ENCODE measurements at regions not wholly inside any gene's neighbourhood (a gene's known extent, or its start where the extent isn't known, plus 50 kb on each side); places are given as distances from the start of the nearest gene placed in this dataset.

DNA sequence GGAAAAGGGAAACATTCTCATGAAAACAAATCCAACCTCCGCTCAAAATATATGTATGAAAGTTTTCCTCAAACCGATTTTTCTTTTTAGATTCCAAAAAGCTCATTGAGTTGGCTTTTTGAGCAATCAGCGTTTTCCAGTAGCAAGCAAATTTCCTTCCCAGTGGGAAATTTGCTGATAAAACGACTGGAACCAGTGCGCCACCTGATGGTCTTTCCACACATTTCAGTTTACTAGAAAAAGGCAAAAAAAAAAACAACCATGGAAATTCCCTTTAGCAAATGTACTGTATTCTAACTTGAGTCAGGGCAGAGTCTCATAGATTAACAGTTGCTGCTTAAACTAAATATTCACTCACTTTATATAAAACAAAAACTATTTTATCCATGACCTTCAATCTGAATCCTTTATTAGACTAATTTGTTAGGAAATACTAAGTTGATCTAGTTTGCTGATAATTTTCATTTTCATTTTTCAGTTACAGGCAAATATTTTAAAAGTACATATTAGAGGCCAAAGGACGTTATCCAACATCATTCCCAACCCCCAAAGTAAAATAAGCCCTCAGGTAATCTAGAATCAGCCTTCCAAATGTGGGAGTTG, 271.5 kb downstream of the FOXA2 start:
- Histone ChIP-seq H4K20me1 (no peaks in the 10 kb centered on the region), H3K4me1 (peaks cover 0 to 5% (median 2%) of the 10 kb centered on the region in 10 experiments; a peak in 6 of 20 replicates), H3K4me2 (no peak overlapping the region), H3K36me3 (no peaks in the 10 kb centered on the region), H3K9me3 (replicated peaks in 1 of 11) (no peaks in the 10 kb centered on the region), H3K9ac (no peak overlapping the region), H3K27me3 (no peaks in the 10 kb centered on the region), H3K27ac (no peak overlapping the region), H3K4me3 (no peak overlapping the region)
- TF ChIP-seq Cebpa-rat (IDR thresholded peaks at IDR 0.05), result no peak

DNA sequence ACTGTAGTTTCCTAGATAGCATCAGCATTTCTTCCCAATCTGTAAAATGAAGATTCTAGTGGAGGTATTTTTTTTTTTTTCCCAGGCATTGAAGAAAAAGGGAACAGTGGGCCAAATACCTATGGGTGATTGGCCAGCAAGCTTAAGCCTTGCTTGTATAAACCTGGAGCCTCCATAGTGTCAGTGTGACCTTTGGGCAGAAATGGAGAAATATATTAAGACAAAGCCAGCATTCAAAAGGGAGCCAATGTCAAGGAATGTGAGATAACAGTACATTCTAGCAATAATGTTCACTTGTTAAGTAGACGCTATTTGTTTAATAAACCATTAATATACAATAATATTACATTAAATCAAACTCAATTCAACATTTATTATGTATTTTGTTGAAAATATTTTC, 275.4 kb downstream of the FOXA2 start:
- H3K27ac ChIP-seq, result no peak overlapping the region
- TF ChIP-seq Cebpa-rat (IDR thresholded peaks at IDR 0.05), result no peak

DNA sequence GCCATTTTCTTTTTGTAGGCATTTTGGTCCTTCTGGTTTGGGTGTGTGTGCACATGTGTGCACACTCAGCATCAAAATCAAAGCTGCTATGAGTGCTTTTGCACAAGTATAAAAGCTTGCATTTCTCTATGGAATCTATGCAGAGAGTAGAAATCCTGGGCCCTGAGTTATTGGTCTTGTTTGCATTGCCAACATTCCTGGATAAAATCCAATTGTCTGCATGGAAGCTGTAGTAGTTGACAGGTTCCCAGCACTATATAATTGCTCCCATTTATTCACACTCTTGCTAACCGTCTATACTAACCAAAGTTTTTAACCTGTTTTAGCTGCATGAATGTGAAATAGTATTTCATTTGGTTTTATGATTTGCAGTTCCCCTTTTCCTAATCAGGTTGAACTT, 277.0 kb downstream of the FOXA2 start:
- no peaks in the 10 kb centered on the region for H3K36me3 ChIP-seq
- H3K27me3 ChIP-seq, result no peaks in the 10 kb centered on the region
- H3K4me2 ChIP-seq, result no peak overlapping the region
- no peak overlapping the region for H3K9ac ChIP-seq
- no peak for TF ChIP-seq Cebpa-rat (IDR thresholded peaks at IDR 0.05)
- no peak overlapping the region for H3K4me3 ChIP-seq
- no peak overlapping the region for H3K27ac ChIP-seq
- no peaks in the 10 kb centered on the region for H4K20me1 ChIP-seq
- no peaks in the 10 kb centered on the region for H3K9me3 ChIP-seq (replicated peaks in 1 of 11)
- H3K4me1 ChIP-seq, result peaks cover 0 to 7% (median 0%) of the 10 kb centered on the region in 10 experiments; a peak in 4 of 20 replicates

More for the DNA sequence above, 275.4 kb downstream of the FOXA2 start:
- no peaks in the 10 kb centered on the region for H3K36me3 ChIP-seq
- no peaks in the 10 kb centered on the region for H4K20me1 ChIP-seq
- H3K27me3 ChIP-seq, result no peaks in the 10 kb centered on the region
- H3K4me3 ChIP-seq, result no peak overlapping the region
- peaks cover 0 to 7% (median 0%) of the 10 kb centered on the region in 10 experiments; a peak in 4 of 20 replicates for H3K4me1 ChIP-seq
- no peak overlapping the region for H3K4me2 ChIP-seq
- no peaks in the 10 kb centered on the region for H3K9me3 ChIP-seq (replicated peaks in 1 of 11)
- H3K9ac ChIP-seq, result no peak overlapping the region

DNA sequence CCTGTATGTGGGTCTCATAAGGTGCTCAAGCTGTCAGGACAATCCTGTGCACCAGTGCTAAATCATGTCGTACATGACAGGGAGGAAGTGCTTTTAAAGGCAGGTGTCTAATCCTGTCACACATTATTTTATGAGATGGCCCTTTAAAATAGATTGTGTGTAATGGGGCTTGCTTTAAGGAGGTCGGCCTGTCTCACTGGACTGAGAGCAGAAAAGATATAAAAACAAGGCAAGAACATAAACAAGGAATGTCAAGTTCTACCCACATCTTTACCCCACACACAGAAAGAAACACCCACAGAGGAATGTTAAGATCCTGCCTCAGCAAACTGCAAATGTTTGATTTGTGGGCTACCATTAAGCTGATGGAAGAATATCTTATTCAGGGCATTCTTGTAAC, 279.0 kb downstream of the FOXA2 start:
- Histone ChIP-seq H3K9me3 (replicated peaks in 1 of 11) (no peaks in the 10 kb centered on the region), H3K9ac (no peak overlapping the region), H3K27ac (no peak overlapping the region), H3K36me3 (no peaks in the 10 kb centered on the region), H3K4me1 (peaks cover 0 to 7% (median 0%) of the 10 kb centered on the region in 10 experiments; a peak in 4 of 20 replicates), H3K27me3 (no peaks in the 10 kb centered on the region), H3K4me3 (no peak overlapping the region), H4K20me1 (no peaks in the 10 kb centered on the region), H3K4me2 (no peak overlapping the region)
- TF ChIP-seq Cebpa-rat (IDR thresholded peaks at IDR 0.05), result no peak

DNA sequence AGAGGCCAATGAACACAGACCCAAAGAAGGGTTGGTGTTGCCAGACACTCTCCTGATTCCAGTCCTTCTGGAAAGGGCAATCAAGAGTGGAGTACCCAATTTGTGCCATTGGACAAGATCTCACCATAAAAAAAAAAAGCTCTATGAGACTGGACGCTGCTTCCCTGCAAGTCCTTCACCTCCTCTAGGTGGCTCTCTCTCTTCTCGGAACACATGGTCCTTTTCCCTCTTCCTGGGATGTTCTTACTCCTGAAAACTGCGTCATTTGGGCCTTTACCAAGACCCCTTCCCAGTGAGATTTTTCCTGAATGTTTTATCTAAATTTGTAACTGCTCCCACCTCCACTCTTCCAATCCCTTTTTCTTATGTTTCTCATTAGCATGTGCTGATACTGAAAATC, 280.8 kb downstream of the FOXA2 start:
- TF ChIP-seq Cebpa-rat (IDR thresholded peaks at IDR 0.05), result no peak
- Histone ChIP-seq H3K4me1 (peaks cover 0 to 7% (median 0%) of the 10 kb centered on the region in 10 experiments; a peak in 4 of 20 replicates), H3K4me3 (no peak overlapping the region), H3K27ac (no peak overlapping the region), H3K9me3 (replicated peaks in 1 of 11) (no peaks in the 10 kb centered on the region), H3K36me3 (no peaks in the 10 kb centered on the region), H3K4me2 (no peak overlapping the region), H3K9ac (no peak overlapping the region), H3K27me3 (no peaks in the 10 kb centered on the region), H4K20me1 (no peaks in the 10 kb centered on the region)

DNA sequence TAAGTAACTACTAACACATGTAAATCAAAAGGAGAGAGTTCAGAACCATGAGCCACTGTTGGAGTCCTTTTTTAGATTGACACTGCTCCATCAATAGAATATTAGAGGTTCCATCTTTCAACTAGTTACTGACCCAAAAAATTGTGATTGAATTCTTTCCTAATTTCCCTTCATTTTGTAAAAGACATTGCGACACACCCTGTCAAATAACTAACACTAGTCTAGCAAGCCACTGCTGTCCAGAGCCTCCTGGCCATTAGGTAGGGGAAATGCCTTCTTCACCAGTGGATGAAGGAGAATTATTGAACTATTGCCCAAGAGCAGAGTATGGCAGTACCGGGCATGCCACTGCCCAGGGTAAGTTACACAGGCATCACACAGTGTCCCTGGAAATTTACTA, 282.3 kb downstream of the FOXA2 start:
- H3K4me3 ChIP-seq, result no peak overlapping the region
- H3K4me2 ChIP-seq, result no peak overlapping the region
- H3K9me3 ChIP-seq (replicated peaks in 1 of 11), result no peaks in the 10 kb centered on the region
- no peaks in the 10 kb centered on the region for H3K36me3 ChIP-seq
- TF ChIP-seq Cebpa-rat (IDR thresholded peaks at IDR 0.05), result peak in 6 of 11 experiments; percentile 14 to 79 (median 50); a peak in 8 of 22 replicates
- peaks cover 0 to 7% (median 0%) of the 10 kb centered on the region in 10 experiments; a peak in 4 of 20 replicates for H3K4me1 ChIP-seq
- no peak overlapping the region for H3K27ac ChIP-seq
- H3K27me3 ChIP-seq, result no peaks in the 10 kb centered on the region
- no peak overlapping the region for H3K9ac ChIP-seq
- H4K20me1 ChIP-seq, result no peaks in the 10 kb centered on the region

DNA sequence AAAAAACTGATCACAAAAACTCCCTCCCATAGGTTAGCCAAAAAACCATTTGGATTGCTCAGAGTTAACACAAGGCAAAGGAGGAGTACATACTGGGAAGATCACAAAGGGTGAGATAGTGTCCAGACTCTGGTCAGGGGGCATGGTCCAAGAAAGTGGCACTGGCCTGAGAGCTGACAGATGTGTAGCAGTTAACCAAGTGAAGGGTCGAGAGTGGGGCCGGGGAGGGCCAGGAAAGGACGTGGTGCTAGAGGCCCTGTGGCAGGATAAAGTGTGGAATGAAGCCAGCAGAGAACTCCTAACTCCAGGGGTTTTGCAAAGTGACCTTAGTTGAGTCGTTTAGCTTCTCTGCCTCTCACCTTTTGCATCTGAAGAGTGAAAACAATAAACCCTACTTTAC, 290.5 kb downstream of the FOXA2 start:
- Histone ChIP-seq H4K20me1 (no peaks in the 10 kb centered on the region), H3K4me2 (no peak overlapping the region), H3K9ac (no peak overlapping the region), H3K9me3 (replicated peaks in 1 of 11) (no peaks in the 10 kb centered on the region), H3K27ac (no peak overlapping the region), H3K4me3 (no peak overlapping the region), H3K27me3 (no peaks in the 10 kb centered on the region), H3K36me3 (no peaks in the 10 kb centered on the region), H3K4me1 (no peaks in the 10 kb centered on the region)
- TF ChIP-seq Cebpa-rat (IDR thresholded peaks at IDR 0.05), result no peak

DNA sequence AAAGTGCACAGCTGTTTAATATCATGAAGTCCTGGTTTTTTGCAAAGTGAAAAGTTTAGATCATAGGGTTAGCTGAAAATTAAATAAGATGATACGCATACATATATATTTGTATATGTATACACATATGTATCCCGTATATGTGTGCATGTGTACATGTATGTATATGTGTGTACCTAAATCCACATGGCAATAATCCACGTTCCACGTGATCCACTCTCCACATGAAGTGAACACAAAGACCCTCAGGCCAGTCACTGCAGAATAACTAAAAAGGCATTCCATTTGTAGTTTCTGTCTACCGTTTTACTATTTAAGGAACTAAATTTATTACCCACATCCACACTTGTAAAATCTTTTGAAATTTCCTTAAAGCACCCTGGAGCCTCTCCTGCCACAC, 294.9 kb downstream of the FOXA2 start:
- Histone ChIP-seq H4K20me1 (no peaks in the 10 kb centered on the region), H3K27me3 (no peaks in the 10 kb centered on the region), H3K27ac (no peak overlapping the region), H3K4me3 (no peak overlapping the region), H3K9me3 (replicated peaks in 1 of 11) (no peaks in the 10 kb centered on the region), H3K36me3 (no peaks in the 10 kb centered on the region), H3K9ac (no peak overlapping the region), H3K4me2 (no peak overlapping the region), H3K4me1 (no peaks in the 10 kb centered on the region)
- TF ChIP-seq Cebpa-rat (IDR thresholded peaks at IDR 0.05), result no peak

DNA sequence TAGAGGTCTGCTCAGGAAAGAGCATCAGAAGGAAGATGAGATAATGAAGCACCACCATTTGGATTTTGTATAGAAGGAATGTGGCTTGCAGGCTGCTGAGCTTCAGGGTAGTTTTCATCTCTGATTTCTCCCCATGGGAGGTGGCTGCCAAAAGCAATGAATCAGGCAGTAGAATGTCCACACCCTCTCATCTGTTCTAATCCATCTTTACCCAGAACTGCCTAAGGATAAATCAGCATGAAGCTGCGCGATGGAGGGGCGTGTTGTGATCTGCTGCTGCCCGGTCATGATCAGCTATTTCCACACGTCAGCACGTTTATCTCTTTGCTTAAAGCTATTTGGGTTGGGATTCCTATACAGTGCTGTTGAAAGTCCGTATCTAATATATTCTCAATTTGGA, 295.4 kb downstream of the FOXA2 start:
- no peaks in the 10 kb centered on the region for H3K36me3 ChIP-seq
- H3K27me3 ChIP-seq, result no peaks in the 10 kb centered on the region
- no peak for TF ChIP-seq Cebpa-rat (IDR thresholded peaks at IDR 0.05)
- no peak overlapping the region for H3K4me2 ChIP-seq
- H4K20me1 ChIP-seq, result no peaks in the 10 kb centered on the region
- H3K9ac ChIP-seq, result no peak overlapping the region
- no peaks in the 10 kb centered on the region for H3K9me3 ChIP-seq (replicated peaks in 1 of 11)
- H3K4me3 ChIP-seq, result no peak overlapping the region
- H3K4me1 ChIP-seq, result no peaks in the 10 kb centered on the region
- H3K27ac ChIP-seq, result no peak overlapping the region

DNA sequence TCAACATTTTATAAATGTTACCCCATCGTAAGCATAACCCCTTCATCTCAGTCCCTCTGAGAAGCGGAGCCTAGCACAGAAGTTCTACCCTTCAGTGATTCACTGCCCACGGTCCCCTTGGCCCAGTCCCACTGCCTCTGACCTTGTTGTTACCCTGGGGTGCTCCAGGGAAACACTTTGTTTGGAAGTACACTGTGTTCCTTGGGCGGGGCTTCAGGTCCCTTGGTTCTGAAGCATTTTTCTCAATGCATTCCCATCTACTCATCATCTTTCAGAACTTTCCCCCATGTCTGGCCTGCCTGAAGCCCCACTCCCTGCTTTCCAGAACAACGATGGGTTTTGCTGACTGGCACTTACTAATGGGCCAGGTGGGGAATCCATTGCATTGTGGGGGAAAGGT, 296.2 kb downstream of the FOXA2 start:
- Histone ChIP-seq H3K27me3 (no peaks in the 10 kb centered on the region), H3K9me3 (replicated peaks in 1 of 11) (no peaks in the 10 kb centered on the region), H3K27ac (no peak overlapping the region), H3K4me1 (no peaks in the 10 kb centered on the region), H3K4me3 (no peak overlapping the region), H4K20me1 (no peaks in the 10 kb centered on the region), H3K4me2 (no peak overlapping the region), H3K9ac (no peak overlapping the region), H3K36me3 (no peaks in the 10 kb centered on the region)
- TF ChIP-seq Cebpa-rat (IDR thresholded peaks at IDR 0.05), result no peak

All from BLaER1 treated with 17β-estradiol and CSF1 and Interleukin-3, amounts not matched to agents 10 nM and 100 nM (cell line).